SH-SY5Y (cell line): ENCODE measurements at regions not wholly inside any gene's neighbourhood (a gene's known extent, or its start where the extent isn't known, plus 50 kb on each side); places are given as distances from the start of the nearest gene placed in this dataset.

Experiments
- GATA2 ChIP-seq: IDR thresholded peaks from 2 replicates; pipeline ENCODE4 v1.6.1; 2011; ENCODE audit warnings: mild to moderate bottlenecking, low read depth, low read length
- GATA3 ChIP-seq: IDR thresholded peaks from 2 replicates; pipeline ENCODE4 v1.6.1; 2011; ENCODE audit warnings: low read depth, mild to moderate bottlenecking, low read length, moderate library complexity

- no peak for TF ChIP-seq GATA3
- TF ChIP-seq GATA2, result no peak
These were observed 357.2 kb upstream of the DPYD start for GRCh38 chr1:98278055-98278454.
